ENCODE measurements at regions not wholly inside any gene's neighbourhood (a gene's known extent, or its start where the extent isn't known, plus 50 kb on each side); places are given as distances from the start of the nearest gene placed in this dataset.
"Not testable (repeated sequence)": the region's sequence is repeated elsewhere in the genome, so short reads cannot be mapped to it uniquely, and the experiment has no call there.

- TF ChIP-seq EGR1 (IDR thresholded peaks at IDR 0.05; ENCODE audit: low read depth in 2 of 2) (no peak), SP1 (IDR thresholded peaks at IDR 0.05) (no peak), NR2F2 (IDR thresholded peaks at IDR 0.05) (no peak), JUND (IDR thresholded peaks at IDR 0.05) (no peak), YY1 (IDR thresholded peaks at IDR 0.05) (no peak), RXRA (IDR thresholded peaks at IDR 0.05) (no peak), FOXA1 (IDR thresholded peaks at IDR 0.05) (no peak), ATF3 (IDR thresholded peaks at IDR 0.05) (no peak), CTCF (IDR thresholded peaks at IDR 0.05; ENCODE audit: low read depth, low read length, missing input control) (no peak)
Observed at GRCh38 chr9:124088476-124088837, 76.9 kb downstream of the LHX2 start (continued).

GRCh38 chr9:124089631-124090488 lies 78.3 kb downstream of the LHX2 start:
- H3K9me3 ChIP-seq (ENCODE audit: control insufficient read depth in 4 of 4, low read length in 3 of 4), result peaks cover 0 to 10% (median 1%) of the 10 kb centered on the region in 4 donors
- not testable (repeated sequence) for H3K27me3 ChIP-seq (ENCODE audit: control insufficient read depth in 4 of 4, insufficient read depth in 4 of 4, low read length in 3 of 4); DNase-seq (ENCODE audit: low spot score); H3K4me1 ChIP-seq (ENCODE audit: control insufficient read depth in 4 of 4, insufficient read depth in 4 of 4, low read length in 3 of 4); H3K27ac ChIP-seq (ENCODE audit: low read depth in 1 of 2, low read length in 2 of 2); H3K36me3 ChIP-seq (ENCODE audit: control insufficient read depth in 4 of 4, insufficient read depth in 3 of 4, low read depth in 1 of 4, low read length in 3 of 4); H3K4me3 ChIP-seq (ENCODE audit: low read depth in 1 of 3, low read length in 3 of 3); H3K9ac ChIP-seq (ENCODE audit: low read depth in 1 of 2, low read length in 2 of 2)
- WGBS, result 65% methylated on average over 9 of the region's 9 CpGs

GRCh38 chr9:124098141-124098905 lies 86.8 kb downstream of the LHX2 start:
- no peak for TF ChIP-seq MAX (IDR thresholded peaks at IDR 0.05)
- no peak for TF ChIP-seq RXRA (IDR thresholded peaks at IDR 0.05)
- TF ChIP-seq CTCF (IDR thresholded peaks at IDR 0.05; ENCODE audit: low read depth, low read length, missing input control), result no peak
- no peak for TF ChIP-seq FOXA1 (IDR thresholded peaks at IDR 0.05)
- no peak for TF ChIP-seq JUND (IDR thresholded peaks at IDR 0.05)
- TF ChIP-seq YY1 (IDR thresholded peaks at IDR 0.05), result no peak
- no peak for TF ChIP-seq TAF1 (conservative IDR thresholded peaks at IDR 0.05)
- TF ChIP-seq GABPA (IDR thresholded peaks at IDR 0.05 in 1 of 2, conservative IDR thresholded peaks at IDR 0.05 in 1 of 2), result no peak
- TF ChIP-seq SP1 (IDR thresholded peaks at IDR 0.05), result no peak
- no peak for TF ChIP-seq FOXA2 (IDR thresholded peaks at IDR 0.05)
- TF ChIP-seq HNF4A (conservative IDR thresholded peaks at IDR 0.05), result no peak
- TF ChIP-seq REST (IDR thresholded peaks at IDR 0.05), result no peak
- TF ChIP-seq RAD21 (IDR thresholded peaks at IDR 0.05), result no peak
- H3K9me3 ChIP-seq (ENCODE audit: control insufficient read depth in 4 of 4, low read length in 3 of 4), result no peaks in the 10 kb centered on the region
- H3K27ac ChIP-seq (ENCODE audit: low read depth in 1 of 2, low read length in 2 of 2), result no peak overlapping the region
- no peak for DNase-seq (ENCODE audit: low spot score)
- WGBS, result 58% methylated on average over 12 of the region's 12 CpGs
- H3K36me3 ChIP-seq (ENCODE audit: control insufficient read depth in 4 of 4, insufficient read depth in 3 of 4, low read depth in 1 of 4, low read length in 3 of 4), result no peaks in the 10 kb centered on the region
- H3K4me3 ChIP-seq (ENCODE audit: low read depth in 1 of 3, low read length in 3 of 3), result no peak overlapping the region
- H3K9ac ChIP-seq (ENCODE audit: low read depth in 1 of 2, low read length in 2 of 2), result no peak overlapping the region
- H3K27me3 ChIP-seq (ENCODE audit: control insufficient read depth in 4 of 4, insufficient read depth in 4 of 4, low read length in 3 of 4), result peaks cover 0 to 2% (median 0%) of the 10 kb centered on the region in 4 donors
- H3K4me1 ChIP-seq (ENCODE audit: control insufficient read depth in 4 of 4, insufficient read depth in 4 of 4, low read length in 3 of 4), result no peaks in the 10 kb centered on the region

All from liver (tissue), 8 donors.